ENCODE measurements at regions not wholly inside any gene's neighbourhood (a gene's known extent, or its start where the extent isn't known, plus 50 kb on each side); places are given as distances from the start of the nearest gene placed in this dataset.

- ATAC-seq (no peak), DNase-seq (no peak)
- Mint-ChIP-seq H3K9me3 (peaks cover 14 to 16% of the 10 kb centered on the region in 2 donors), H3K36me3 (no peaks in the 10 kb centered on the region), H3K27me3 (ENCODE audit: low read depth in 2 of 2) (no peaks in the 10 kb centered on the region), H3K27ac (no peak overlapping the region), H3K4me3 (no peak overlapping the region), H3K4me1 (no peaks in the 10 kb centered on the region)
- Histone ChIP-seq H3K27me3 (ENCODE audit: control insufficient read depth, insufficient read depth, low read length) (no peaks in the 10 kb centered on the region), H3K36me3 (ENCODE audit: control insufficient read depth, insufficient read depth, low read length) (no peaks in the 10 kb centered on the region), H3K4me3 (ENCODE audit: low read length) (no peak overlapping the region), H3K9me3 (ENCODE audit: control insufficient read depth, insufficient read depth, low read length) (peaks cover 2% of the 10 kb centered on the region), H3K4me1 (ENCODE audit: control insufficient read depth, insufficient read depth, low read length) (no peaks in the 10 kb centered on the region), H3K27ac (ENCODE audit: low read length) (no peak overlapping the region)
- TF ChIP-seq, protein P1, sequence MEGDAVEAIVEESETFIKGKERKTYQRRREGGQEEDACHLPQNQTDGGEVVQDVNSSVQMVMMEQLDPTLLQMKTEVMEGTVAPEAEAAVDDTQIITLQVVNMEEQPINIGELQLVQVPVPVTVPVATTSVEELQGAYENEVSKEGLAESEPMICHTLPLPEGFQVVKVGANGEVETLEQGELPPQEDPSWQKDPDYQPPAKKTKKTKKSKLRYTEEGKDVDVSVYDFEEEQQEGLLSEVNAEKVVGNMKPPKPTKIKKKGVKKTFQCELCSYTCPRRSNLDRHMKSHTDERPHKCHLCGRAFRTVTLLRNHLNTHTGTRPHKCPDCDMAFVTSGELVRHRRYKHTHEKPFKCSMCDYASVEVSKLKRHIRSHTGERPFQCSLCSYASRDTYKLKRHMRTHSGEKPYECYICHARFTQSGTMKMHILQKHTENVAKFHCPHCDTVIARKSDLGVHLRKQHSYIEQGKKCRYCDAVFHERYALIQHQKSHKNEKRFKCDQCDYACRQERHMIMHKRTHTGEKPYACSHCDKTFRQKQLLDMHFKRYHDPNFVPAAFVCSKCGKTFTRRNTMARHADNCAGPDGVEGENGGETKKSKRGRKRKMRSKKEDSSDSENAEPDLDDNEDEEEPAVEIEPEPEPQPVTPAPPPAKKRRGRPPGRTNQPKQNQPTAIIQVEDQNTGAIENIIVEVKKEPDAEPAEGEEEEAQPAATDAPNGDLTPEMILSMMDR (IDR thresholded peaks at IDR 0.05): no peak
- WGBS (ENCODE audit: insufficient coverage): 80% methylated on average over 2 of the region's 3 CpGs
- intact Hi-C loops (cut with micrococcal nuclease): no loop called here
Measured at GRCh38 chr7:68619526-68619925, 978.7 kb upstream of the AUTS2 start.

DNA sequence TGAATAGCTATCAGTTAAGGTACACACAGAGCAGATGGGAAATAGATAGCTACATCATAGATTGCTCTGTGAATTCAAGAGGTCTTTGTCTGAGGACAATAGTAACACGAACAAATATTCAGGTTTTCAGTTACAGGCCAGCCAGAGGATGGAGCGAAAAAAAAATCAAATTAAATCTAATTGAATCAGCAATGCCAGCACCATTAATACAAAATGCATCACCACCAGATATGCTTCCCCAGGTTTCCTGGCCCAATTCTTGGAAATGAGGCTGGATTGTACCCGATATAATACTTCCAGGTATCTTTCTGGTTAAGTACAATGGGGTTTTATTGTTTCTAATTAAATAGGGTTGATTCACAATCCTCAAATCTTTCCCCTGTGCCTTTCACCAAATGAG is 975.8 kb upstream of the AUTS2 start:
- H3K27me3 ChIP-seq (ENCODE audit: control insufficient read depth, insufficient read depth, low read length): no peaks in the 10 kb centered on the region
- TF ChIP-seq, protein P1 (IDR thresholded peaks at IDR 0.05): no peak
- no peaks in the 10 kb centered on the region for H3K4me1 Mint-ChIP-seq
- WGBS (ENCODE audit: insufficient coverage): 76% methylated on average over 2 of the region's 3 CpGs
- peaks cover 4 to 7% of the 10 kb centered on the region in 2 donors for H3K9me3 Mint-ChIP-seq
- intact Hi-C loops (cut with micrococcal nuclease): no loop called here
- DNase-seq (no peak), ATAC-seq (no peak)
- no peaks in the 10 kb centered on the region for H3K27me3 Mint-ChIP-seq (ENCODE audit: low read depth in 2 of 2)
- H3K4me3 ChIP-seq (ENCODE audit: low read length): no peak overlapping the region
- no peaks in the 10 kb centered on the region for H3K36me3 Mint-ChIP-seq
- no peak overlapping the region for H3K27ac Mint-ChIP-seq
- H3K4me1 ChIP-seq (ENCODE audit: control insufficient read depth, insufficient read depth, low read length): no peaks in the 10 kb centered on the region
- peaks cover 2% of the 10 kb centered on the region for H3K9me3 ChIP-seq (ENCODE audit: control insufficient read depth, insufficient read depth, low read length)
- no peak overlapping the region for H3K27ac ChIP-seq (ENCODE audit: low read length)
- H3K4me3 Mint-ChIP-seq: no peak overlapping the region
- H3K36me3 ChIP-seq (ENCODE audit: control insufficient read depth, insufficient read depth, low read length): no peaks in the 10 kb centered on the region

- intact Hi-C loops (cut with micrococcal nuclease): no loop called here
Measured at GRCh38 chr7:68623030-68623429, 975.2 kb upstream of the AUTS2 start.

More at GRCh38 chr7:68623030-68623429, 975.2 kb upstream of the AUTS2 start:
- DNase-seq: no peak
- no peak overlapping the region for H3K27ac Mint-ChIP-seq
- TF ChIP-seq, protein P1 (IDR thresholded peaks at IDR 0.05): no peak
- H3K4me1 Mint-ChIP-seq: no peaks in the 10 kb centered on the region
- H3K27ac ChIP-seq (ENCODE audit: low read length): no peak overlapping the region
- peaks cover 7% of the 10 kb centered on the region in 2 donors for H3K9me3 Mint-ChIP-seq
- no peaks in the 10 kb centered on the region for H3K27me3 Mint-ChIP-seq (ENCODE audit: low read depth in 2 of 2)
- peaks cover 2% of the 10 kb centered on the region for H3K9me3 ChIP-seq (ENCODE audit: control insufficient read depth, insufficient read depth, low read length)
- H3K4me3 Mint-ChIP-seq: no peak overlapping the region
- no peaks in the 10 kb centered on the region for H3K27me3 ChIP-seq (ENCODE audit: control insufficient read depth, insufficient read depth, low read length)
- no peaks in the 10 kb centered on the region for H3K36me3 Mint-ChIP-seq
- no peaks in the 10 kb centered on the region for H3K36me3 ChIP-seq (ENCODE audit: control insufficient read depth, insufficient read depth, low read length)
- no peaks in the 10 kb centered on the region for H3K4me1 ChIP-seq (ENCODE audit: control insufficient read depth, insufficient read depth, low read length)
- H3K4me3 ChIP-seq (ENCODE audit: low read length): no peak overlapping the region
- no peak for ATAC-seq
- WGBS (ENCODE audit: insufficient coverage): 95% methylated on average over 1 of the region's 1 CpG

All from natural killer cell (primary cell).